ENCODE measurements at regions not wholly inside any gene's neighbourhood (a gene's known extent, or its start where the extent isn't known, plus 50 kb on each side); places are given as distances from the start of the nearest gene placed in this dataset.
"Not testable (repeated sequence)": the region's sequence is repeated elsewhere in the genome, so short reads cannot be mapped to it uniquely, and the experiment has no call there.

GRCh38 chr3:195999176-195999575, 82.7 kb downstream of the TFRC start:
- not testable (repeated sequence) for DNase-seq

DNA sequence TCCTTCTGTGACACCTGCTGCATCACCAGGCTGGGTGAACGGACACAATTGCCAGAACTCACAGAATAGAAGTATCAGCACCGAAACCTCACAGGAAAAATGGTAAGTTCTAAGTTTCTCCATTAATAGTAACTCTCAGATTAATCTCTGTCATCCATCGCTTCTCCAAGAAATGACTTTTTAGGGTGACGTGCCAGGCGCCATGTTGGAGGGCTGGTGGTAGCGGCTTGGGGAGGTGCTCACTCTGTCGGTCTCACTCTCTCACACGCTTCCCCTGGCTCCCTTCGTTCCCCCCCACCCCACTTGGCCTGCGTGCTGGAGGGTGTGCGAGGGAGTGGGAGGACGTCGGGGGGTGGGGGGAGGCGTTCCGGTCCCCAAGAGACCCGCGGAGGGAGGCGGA, 85.6 kb downstream of the TFRC start:
- DNase-seq, result not testable (repeated sequence)

GRCh38 chr3:195994343-195994742, 86.0 kb upstream of the TNK2 start:
- DNase-seq, result peak; percentile 48

- DNase-seq, result not testable (repeated sequence)
These were observed 85.3 kb upstream of the TNK2 start for GRCh38 chr3:195993671-195994070.

DNA sequence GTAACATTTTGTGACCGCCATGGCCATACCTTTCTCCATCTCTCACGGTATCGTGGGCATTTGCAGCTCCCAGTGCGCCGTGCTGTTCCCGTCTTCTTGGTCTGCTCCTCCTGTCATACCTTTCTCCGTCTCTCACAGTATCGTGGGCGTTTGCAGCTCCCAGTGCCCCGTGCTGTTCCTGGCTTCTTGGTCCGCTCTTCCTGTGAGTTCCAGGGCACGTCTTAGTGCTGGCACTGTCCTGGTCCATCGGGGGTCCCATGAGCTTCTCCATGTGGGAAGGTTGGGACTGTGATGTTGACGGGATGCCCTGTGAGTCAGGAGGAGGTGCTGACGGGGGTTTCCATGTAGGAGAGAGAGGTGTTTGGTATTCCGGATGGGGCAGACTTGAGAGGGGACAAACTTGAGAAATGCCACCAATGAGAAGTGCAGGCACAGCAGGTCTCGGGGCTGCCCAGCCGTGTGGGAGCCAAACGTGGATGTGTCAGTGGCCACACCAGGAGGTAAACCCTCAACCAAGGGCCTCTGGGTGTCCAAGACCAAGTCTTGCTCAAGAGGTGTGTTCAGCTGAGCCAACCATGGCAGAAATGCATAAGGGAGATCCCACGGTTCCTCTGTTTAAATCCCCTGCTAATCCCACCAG, 84.7 kb upstream of the TNK2 start:
- DNase-seq, result not testable (repeated sequence)

DNA sequence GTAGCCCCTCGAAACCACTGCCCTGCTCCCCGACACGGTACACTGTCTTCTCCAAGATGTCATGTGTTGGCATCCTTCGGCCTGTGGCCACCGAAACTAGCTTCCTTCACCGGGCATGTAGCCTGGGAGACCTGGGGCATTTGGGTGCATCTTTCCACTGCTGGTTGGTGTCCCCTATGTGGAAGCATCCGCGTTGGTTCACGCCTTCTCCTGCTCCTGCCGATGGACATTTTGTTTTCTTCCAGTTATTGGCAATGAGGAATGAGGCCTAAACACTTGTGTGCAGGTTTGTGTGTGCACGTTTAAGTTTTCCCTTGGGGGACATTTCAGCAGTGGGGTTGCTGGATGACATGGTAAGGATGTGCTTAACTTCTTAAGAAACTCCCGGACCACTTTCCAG, 83.6 kb upstream of the TNK2 start:
- not testable (repeated sequence) for DNase-seq

GRCh38 chr3:195991243-195991642, 82.9 kb upstream of the TNK2 start:
- DNase-seq, result not testable (repeated sequence)

- not testable (repeated sequence) for DNase-seq
These were observed 82.5 kb upstream of the TNK2 start for GRCh38 chr3:195990841-195991174.

GRCh38 chr3:195989921-195990840, 81.8 kb upstream of the TNK2 start:
- DNase-seq, result peak; percentile 96

- DNase-seq, result peak; percentile 8
These were observed 81.0 kb upstream of the TNK2 start for GRCh38 chr3:195989197-195989920.

DNA sequence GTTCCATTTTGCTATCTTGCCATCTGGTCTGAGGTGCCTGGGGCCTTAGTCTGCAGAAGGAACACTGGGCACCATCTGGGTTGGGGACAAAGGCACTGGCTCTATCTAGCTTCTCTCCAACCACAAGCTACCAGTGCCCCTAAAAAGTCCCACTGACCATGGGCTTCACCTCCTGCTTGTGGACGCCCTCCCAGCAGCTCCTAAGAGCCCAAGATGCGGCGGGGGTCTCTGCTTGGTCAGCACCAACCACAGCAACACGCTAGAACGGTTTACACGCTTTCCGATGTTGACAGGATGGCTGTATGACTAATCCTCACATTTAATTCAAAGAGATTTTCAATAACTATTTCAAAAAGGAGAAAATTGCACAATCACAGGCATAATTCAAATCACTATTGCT, 80.4 kb upstream of the TNK2 start:
- DNase-seq, result not testable (repeated sequence)

DNA sequence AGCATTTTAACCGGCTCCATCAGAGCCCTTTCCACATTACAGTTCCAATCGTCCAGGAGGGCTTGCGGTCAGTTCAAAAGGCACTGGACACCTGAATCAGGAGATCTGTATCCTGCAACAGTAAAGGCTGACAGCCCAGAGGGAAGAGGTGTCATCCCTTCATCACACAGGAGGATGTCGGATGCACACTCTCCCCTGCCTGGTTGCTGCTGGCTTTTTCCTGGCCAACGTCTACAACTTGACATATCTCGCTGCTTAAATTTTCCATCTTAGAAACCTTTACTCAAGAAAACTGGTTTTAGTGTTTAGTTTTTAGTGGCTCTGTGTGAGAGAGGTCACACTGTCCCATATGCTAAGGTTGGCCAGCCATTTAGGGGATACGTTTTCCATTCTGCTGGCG, 78.7 kb upstream of the TNK2 start:
- DNase-seq, result not testable (repeated sequence)

GRCh38 chr3:195986576-195986975, 78.2 kb upstream of the TNK2 start:
- DNase-seq, result not testable (repeated sequence)

- DNase-seq, result not testable (repeated sequence)
These were observed 77.1 kb upstream of the TNK2 start for GRCh38 chr3:195985348-195985920.

DNA sequence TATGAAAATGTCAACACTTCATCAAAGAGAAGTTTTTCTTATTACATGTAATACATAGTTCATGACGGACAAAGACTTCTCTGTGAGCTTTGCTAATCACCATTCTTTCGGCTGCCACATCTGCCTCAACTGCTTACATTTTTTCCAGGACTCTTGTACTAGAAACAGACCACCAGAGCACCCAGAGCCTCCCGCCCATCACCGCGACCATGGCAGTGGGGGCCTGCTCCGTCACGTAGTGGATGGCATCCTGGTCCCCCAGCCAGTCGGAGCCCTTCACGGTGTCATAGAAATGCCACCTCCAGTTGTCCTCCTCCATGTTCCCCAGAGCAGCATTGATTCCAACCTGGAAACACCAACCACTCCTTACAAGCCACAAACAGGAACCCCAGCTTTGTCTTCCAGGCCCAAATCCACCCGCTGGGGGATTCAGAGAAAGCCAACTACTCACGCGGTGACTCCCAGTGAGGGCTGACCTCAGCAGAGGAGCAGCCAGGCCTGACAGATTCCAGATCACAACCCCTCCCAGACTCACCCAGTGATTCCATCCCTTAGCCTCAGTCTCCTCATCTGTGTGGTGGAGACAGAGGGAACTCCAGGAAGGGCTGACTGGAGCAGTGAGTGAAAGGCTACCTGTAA, 76.2 kb upstream of the TNK2 start:
- not testable (repeated sequence) for DNase-seq

DNA sequence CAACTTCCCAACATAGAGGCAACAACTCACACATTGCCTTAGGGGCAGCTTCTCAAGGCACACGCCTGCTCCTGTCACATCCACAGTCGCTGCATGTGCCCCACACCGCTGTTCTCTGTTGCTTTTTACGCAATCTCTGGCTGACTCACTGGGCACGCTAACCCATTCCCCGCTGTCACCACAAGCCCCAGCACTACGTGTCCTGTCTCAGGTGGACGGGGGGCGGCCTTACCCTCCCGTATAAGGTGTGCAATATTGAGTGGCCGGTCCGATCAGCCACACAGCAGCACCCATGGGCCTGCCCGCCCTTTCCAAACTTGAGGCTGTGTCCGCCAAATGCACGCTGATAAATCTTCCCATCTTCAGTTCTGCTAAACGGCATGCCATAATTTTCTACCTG, 75.5 kb upstream of the TNK2 start:
- DNase-seq, result not testable (repeated sequence)

DNA sequence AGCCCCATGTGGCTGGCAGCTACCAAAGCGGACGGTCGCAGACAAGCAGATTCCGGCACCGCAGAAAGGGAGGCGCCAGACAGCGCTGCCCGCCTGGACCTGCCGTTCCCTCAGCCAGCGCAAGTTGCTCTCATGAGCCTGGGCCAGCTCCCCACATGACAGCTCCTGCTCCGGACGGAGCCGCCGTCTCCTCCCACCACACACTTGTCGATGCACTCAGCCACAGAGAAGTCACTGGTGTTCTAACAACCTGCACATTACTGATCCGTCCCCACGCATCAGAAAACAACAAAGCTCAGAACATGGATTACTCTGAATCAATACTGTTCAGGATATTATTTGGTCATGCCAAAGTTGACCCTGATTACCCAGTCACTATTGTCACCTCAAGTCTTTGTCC, 74.4 kb upstream of the TNK2 start:
- DNase-seq, result not testable (repeated sequence)

GRCh38 chr3:195981778-195982177, 73.4 kb upstream of the TNK2 start:
- DNase-seq, result not testable (repeated sequence)

GRCh38 chr3:195979877-195980276, 71.5 kb upstream of the TNK2 start:
- not testable (repeated sequence) for DNase-seq

GRCh38 chr3:195978585-195978984, 70.2 kb upstream of the TNK2 start:
- DNase-seq, result not testable (repeated sequence)

- DNase-seq, result not testable (repeated sequence)
These were observed 68.5 kb upstream of the TNK2 start for GRCh38 chr3:195976876-195977275.

DNA sequence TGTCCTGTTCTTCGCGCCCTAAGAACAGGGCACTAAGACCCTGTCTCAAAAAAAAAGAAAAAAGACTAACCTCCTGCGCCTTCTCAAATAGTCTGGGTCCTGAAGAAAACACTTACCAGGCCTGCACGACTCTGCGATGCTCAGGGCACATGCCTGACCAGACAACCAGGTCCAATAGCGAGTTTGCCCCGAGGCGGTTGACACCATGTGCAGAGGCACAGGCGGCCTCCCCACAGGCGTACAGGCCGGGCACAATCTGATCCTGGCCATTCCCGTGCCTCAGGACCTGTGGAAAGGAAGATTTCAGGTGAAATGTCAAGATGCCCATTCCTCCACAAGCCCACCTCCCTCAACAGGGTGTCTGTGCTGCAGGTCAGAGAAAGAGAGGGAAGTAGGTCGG, 65.9 kb upstream of the TNK2 start:
- not testable (repeated sequence) for DNase-seq

DNA sequence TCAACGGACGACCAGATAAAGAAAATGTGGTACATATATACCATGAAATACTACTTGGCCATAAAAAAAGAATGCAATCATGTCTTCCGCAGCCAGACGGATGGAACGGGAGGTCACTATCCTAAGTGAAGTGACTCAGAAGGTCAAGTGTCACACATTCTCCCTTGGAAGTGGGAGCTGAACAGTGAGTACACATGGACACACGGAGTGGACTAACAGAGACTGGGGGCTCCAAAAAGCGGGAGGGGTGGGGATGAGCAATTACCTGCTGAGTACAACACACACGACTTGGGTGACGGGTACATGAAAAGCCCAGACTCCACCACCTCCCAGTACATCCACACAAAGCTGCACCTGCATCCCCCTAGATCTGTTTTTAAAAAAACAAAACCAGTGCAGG, 62.5 kb upstream of the TNK2 start:
- DNase-seq, result not testable (repeated sequence)
